ENCODE measurements at regions not wholly inside any gene's neighbourhood (a gene's known extent, or its start where the extent isn't known, plus 50 kb on each side); places are given as distances from the start of the nearest gene placed in this dataset.

- Histone ChIP-seq H3K36me3 (replicated peaks in 1 of 2; ENCODE audit: control insufficient read depth in 2 of 2, insufficient read depth in 2 of 2, low read length in 2 of 2) (no peaks in the 10 kb centered on the region), H3K79me1 (ENCODE audit: low read depth, low read length) (no peaks in the 10 kb centered on the region), H4K91ac (ENCODE audit: low read depth, low read length, poor library complexity) (no peak overlapping the region), H3K4me3 (ENCODE audit: low read length in 2 of 2) (no peak overlapping the region), H2BK5ac (ENCODE audit: low read length) (no peak overlapping the region), H3K14ac (ENCODE audit: low read length) (no peak overlapping the region), H2BK15ac (ENCODE audit: low read length) (no peak overlapping the region), H3K27me3 (ENCODE audit: control insufficient read depth in 3 of 3, insufficient read depth in 3 of 3, low read depth in 1 of 3, low read length in 3 of 3) (no peaks in the 10 kb centered on the region), H2AK5ac (ENCODE audit: low read depth, low read length) (no peak overlapping the region), H2BK12ac (ENCODE audit: low read length) (no peak overlapping the region), H3K4me1 (ENCODE audit: control insufficient read depth in 2 of 2, insufficient read depth in 1 of 2, low read depth in 1 of 2, low read length in 2 of 2) (no peaks in the 10 kb centered on the region), H2BK120ac (ENCODE audit: low read depth, low read length) (no peak overlapping the region), H2AFZ (ENCODE audit: low read length) (no peak overlapping the region), H3K4ac (ENCODE audit: low read length) (no peak overlapping the region), H3K4me2 (ENCODE audit: insufficient read depth, low read length, poor library complexity, severe bottlenecking) (no peak overlapping the region), H4K8ac (ENCODE audit: low read depth, low read length) (no peak overlapping the region), H3K23ac (ENCODE audit: low read depth, low read length, poor library complexity) (no peak overlapping the region), H3K18ac (ENCODE audit: low read length) (no peak overlapping the region), H3K9ac (ENCODE audit: low read depth, low read length, poor library complexity) (no peak overlapping the region), H3K27ac (replicated peaks; ENCODE audit: low read length) (no peak overlapping the region), H3K9me3 (replicated peaks in 1 of 2; ENCODE audit: control insufficient read depth in 2 of 2, insufficient read depth in 1 of 2, low read depth in 1 of 2, low read length in 2 of 2) (peaks cover 0 to 10% of the 10 kb centered on the region in 2 donors)
- no peak for DNase-seq (ENCODE audit: low spot score)
- WGBS, 2 donors (ENCODE audit: extremely low coverage in 2 of 2, insufficient read length in 2 of 2, insufficient replicate concordance in 1 of 2) = no CpG with 5 or more reads among the region's 7 CpGs
These were observed 359.5 kb upstream of the MKI67 start for GRCh38 chr10:128485701-128486235.

GRCh38 chr10:128487517-128487916, 361.3 kb upstream of the MKI67 start:
- H4K8ac ChIP-seq (ENCODE audit: low read depth, low read length) = no peak overlapping the region
- peak overlapping the region; percentile 68 for H3K18ac ChIP-seq (ENCODE audit: low read length)
- no peak overlapping the region for H2BK12ac ChIP-seq (ENCODE audit: low read length)
- H3K4ac ChIP-seq (ENCODE audit: low read length) = no peak overlapping the region
- no peak overlapping the region for H2BK5ac ChIP-seq (ENCODE audit: low read length)
- peak overlapping the region; percentile 70 for H2BK15ac ChIP-seq (ENCODE audit: low read length)
- H3K23ac ChIP-seq (ENCODE audit: low read depth, low read length, poor library complexity) = no peak overlapping the region
- no peak overlapping the region for H3K9ac ChIP-seq (ENCODE audit: low read depth, low read length, poor library complexity)
- no peak overlapping the region for H2BK120ac ChIP-seq (ENCODE audit: low read depth, low read length)
- H2AK5ac ChIP-seq (ENCODE audit: low read depth, low read length) = no peak overlapping the region
- H3K27ac ChIP-seq (replicated peaks; ENCODE audit: low read length) = no peak overlapping the region
- H3K27me3 ChIP-seq (ENCODE audit: control insufficient read depth in 3 of 3, insufficient read depth in 3 of 3, low read depth in 1 of 3, low read length in 3 of 3) = no peaks in the 10 kb centered on the region
- no peaks in the 10 kb centered on the region for H3K79me1 ChIP-seq (ENCODE audit: low read depth, low read length)
- no peaks in the 10 kb centered on the region for H3K4me1 ChIP-seq (ENCODE audit: control insufficient read depth in 2 of 2, insufficient read depth in 1 of 2, low read depth in 1 of 2, low read length in 2 of 2)
- no peak overlapping the region for H3K4me2 ChIP-seq (ENCODE audit: insufficient read depth, low read length, poor library complexity, severe bottlenecking)
- H3K4me3 ChIP-seq (ENCODE audit: low read length in 2 of 2) = peak overlapping the region in 1 of 2 donors; percentile 61
- no CpG with 5 or more reads among the region's 16 CpGs for WGBS, 2 donors (ENCODE audit: extremely low coverage in 2 of 2, insufficient read length in 2 of 2, insufficient replicate concordance in 1 of 2)
- H3K14ac ChIP-seq (ENCODE audit: low read length) = no peak overlapping the region
- DNase-seq (ENCODE audit: low spot score) = no peak
- H3K36me3 ChIP-seq (replicated peaks in 1 of 2; ENCODE audit: control insufficient read depth in 2 of 2, insufficient read depth in 2 of 2, low read length in 2 of 2) = no peaks in the 10 kb centered on the region
- H2AFZ ChIP-seq (ENCODE audit: low read length) = no peak overlapping the region
- no peak overlapping the region for H4K91ac ChIP-seq (ENCODE audit: low read depth, low read length, poor library complexity)
- peaks cover 0 to 10% of the 10 kb centered on the region in 2 donors for H3K9me3 ChIP-seq (replicated peaks in 1 of 2; ENCODE audit: control insufficient read depth in 2 of 2, insufficient read depth in 1 of 2, low read depth in 1 of 2, low read length in 2 of 2)

DNA sequence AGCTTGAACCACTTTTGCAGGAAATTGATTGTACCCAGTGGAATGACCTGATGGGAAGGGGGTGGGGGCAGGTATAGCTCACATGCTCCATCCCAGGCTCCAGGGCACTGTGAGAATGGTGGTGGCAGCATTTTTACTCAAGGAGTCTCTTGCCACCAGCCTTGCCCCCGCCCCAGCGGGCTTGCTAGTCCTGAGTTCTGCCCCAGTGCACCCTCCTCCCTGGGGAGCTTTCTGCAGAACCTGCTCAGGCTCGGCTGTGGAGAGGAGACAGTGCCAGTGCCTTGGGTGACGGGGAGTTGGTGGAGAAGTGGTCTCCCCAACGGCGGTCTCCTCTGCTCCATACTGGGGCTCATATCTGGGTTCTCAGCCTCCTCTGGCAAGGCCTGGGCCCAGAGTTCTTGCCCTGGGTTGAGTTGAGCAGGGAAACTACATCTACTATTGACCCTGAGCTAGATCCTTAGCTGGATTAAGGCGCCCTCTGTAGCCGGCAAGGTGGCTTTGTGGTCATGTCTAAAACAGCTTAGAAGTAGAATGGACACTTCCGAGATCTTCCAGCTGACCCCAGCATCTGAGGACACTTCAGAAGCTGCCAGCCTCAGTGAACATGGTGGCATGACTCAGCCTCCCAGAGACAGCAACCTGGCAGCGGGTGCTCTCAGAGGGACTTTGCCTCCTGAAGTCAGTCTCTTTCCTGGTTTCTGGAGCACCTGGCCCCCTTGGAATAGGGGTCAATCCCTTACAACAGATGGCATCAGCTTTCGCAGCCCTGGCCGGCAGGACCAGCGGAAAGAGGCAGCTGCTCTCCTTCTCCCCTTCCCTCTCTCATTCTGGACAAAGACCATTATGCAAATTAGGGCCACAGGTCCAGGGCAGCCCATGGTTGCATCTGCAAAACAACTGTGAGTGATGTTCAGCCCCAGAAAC, 363.4 kb upstream of the MKI67 start:
- no peaks in the 10 kb centered on the region for H3K27me3 ChIP-seq (ENCODE audit: control insufficient read depth in 3 of 3, insufficient read depth in 3 of 3, low read depth in 1 of 3, low read length in 3 of 3)
- no peak for DNase-seq (ENCODE audit: low spot score)
- no peak overlapping the region for H2BK12ac ChIP-seq (ENCODE audit: low read length)
- H4K91ac ChIP-seq (ENCODE audit: low read depth, low read length, poor library complexity) = no peak overlapping the region
- H3K14ac ChIP-seq (ENCODE audit: low read length) = peak overlapping the region; percentile 14
- no peaks in the 10 kb centered on the region for H3K4me1 ChIP-seq (ENCODE audit: control insufficient read depth in 2 of 2, insufficient read depth in 1 of 2, low read depth in 1 of 2, low read length in 2 of 2)
- H3K79me1 ChIP-seq (ENCODE audit: low read depth, low read length) = no peaks in the 10 kb centered on the region
- H3K23ac ChIP-seq (ENCODE audit: low read depth, low read length, poor library complexity) = no peak overlapping the region
- no CpG with 5 or more reads among the region's 13 CpGs for whole genome bisulfite sequencing, 2 donors (ENCODE audit: extremely low coverage in 2 of 2, insufficient read length in 2 of 2, insufficient replicate concordance in 1 of 2)
- H3K9me3 ChIP-seq (replicated peaks in 1 of 2; ENCODE audit: control insufficient read depth in 2 of 2, insufficient read depth in 1 of 2, low read depth in 1 of 2, low read length in 2 of 2) = peaks cover 0 to 7% of the 10 kb centered on the region in 2 donors
- H3K4ac ChIP-seq (ENCODE audit: low read length) = no peak overlapping the region
- no peak overlapping the region for H2BK120ac ChIP-seq (ENCODE audit: low read depth, low read length)
- H3K27ac ChIP-seq (replicated peaks; ENCODE audit: low read length) = no peak overlapping the region
- H4K8ac ChIP-seq (ENCODE audit: low read depth, low read length) = no peak overlapping the region
- no peak overlapping the region for H2BK5ac ChIP-seq (ENCODE audit: low read length)
- no peak overlapping the region for H2AFZ ChIP-seq (ENCODE audit: low read length)
- H3K4me3 ChIP-seq (ENCODE audit: low read length in 2 of 2) = no peak overlapping the region
- no peak overlapping the region for H2AK5ac ChIP-seq (ENCODE audit: low read depth, low read length)
- H3K18ac ChIP-seq (ENCODE audit: low read length) = peak overlapping the region; percentile 32
- H3K36me3 ChIP-seq (replicated peaks in 1 of 2; ENCODE audit: control insufficient read depth in 2 of 2, insufficient read depth in 2 of 2, low read length in 2 of 2) = no peaks in the 10 kb centered on the region
- no peak overlapping the region for H2BK15ac ChIP-seq (ENCODE audit: low read length)
- H3K4me2 ChIP-seq (ENCODE audit: insufficient read depth, low read length, poor library complexity, severe bottlenecking) = no peak overlapping the region
- no peak overlapping the region for H3K9ac ChIP-seq (ENCODE audit: low read depth, low read length, poor library complexity)

- Histone ChIP-seq H4K91ac (ENCODE audit: low read depth, low read length, poor library complexity) (no peak overlapping the region), H2BK120ac (ENCODE audit: low read depth, low read length) (no peak overlapping the region)
- WGBS, 2 donors (ENCODE audit: extremely low coverage in 2 of 2, insufficient read length in 2 of 2, insufficient replicate concordance in 1 of 2) = no CpG with 5 or more reads among the region's 5 CpGs
These were observed 365.5 kb upstream of the MKI67 start for GRCh38 chr10:128491686-128492085.

More at GRCh38 chr10:128491686-128492085, 365.5 kb upstream of the MKI67 start:
- Histone ChIP-seq H3K9me3 (replicated peaks in 1 of 2; ENCODE audit: control insufficient read depth in 2 of 2, insufficient read depth in 1 of 2, low read depth in 1 of 2, low read length in 2 of 2) (peaks cover 0 to 7% of the 10 kb centered on the region in 2 donors), H3K36me3 (replicated peaks in 1 of 2; ENCODE audit: control insufficient read depth in 2 of 2, insufficient read depth in 2 of 2, low read length in 2 of 2) (no peaks in the 10 kb centered on the region), H3K4ac (ENCODE audit: low read length) (no peak overlapping the region), H3K18ac (ENCODE audit: low read length) (no peak overlapping the region), H3K79me1 (ENCODE audit: low read depth, low read length) (no peaks in the 10 kb centered on the region), H3K4me1 (ENCODE audit: control insufficient read depth in 2 of 2, insufficient read depth in 1 of 2, low read depth in 1 of 2, low read length in 2 of 2) (no peaks in the 10 kb centered on the region), H3K14ac (ENCODE audit: low read length) (no peak overlapping the region), H3K4me2 (ENCODE audit: insufficient read depth, low read length, poor library complexity, severe bottlenecking) (no peak overlapping the region), H3K4me3 (ENCODE audit: low read length in 2 of 2) (no peak overlapping the region), H2AK5ac (ENCODE audit: low read depth, low read length) (no peak overlapping the region), H2BK15ac (ENCODE audit: low read length) (no peak overlapping the region), H3K9ac (ENCODE audit: low read depth, low read length, poor library complexity) (no peak overlapping the region), H3K27ac (replicated peaks; ENCODE audit: low read length) (no peak overlapping the region), H4K8ac (ENCODE audit: low read depth, low read length) (no peak overlapping the region), H3K27me3 (ENCODE audit: control insufficient read depth in 3 of 3, insufficient read depth in 3 of 3, low read depth in 1 of 3, low read length in 3 of 3) (no peaks in the 10 kb centered on the region), H2AFZ (ENCODE audit: low read length) (no peak overlapping the region), H2BK5ac (ENCODE audit: low read length) (no peak overlapping the region), H2BK12ac (ENCODE audit: low read length) (no peak overlapping the region), H3K23ac (ENCODE audit: low read depth, low read length, poor library complexity) (no peak overlapping the region)
- no peak for DNase-seq (ENCODE audit: low spot score)

Data from neuronal stem cell (in vitro differentiated cells).